ENCODE measurements at regions not wholly inside any gene's neighbourhood (a gene's known extent, or its start where the extent isn't known, plus 50 kb on each side); places are given as distances from the start of the nearest gene placed in this dataset.

GRCh38 chr19:31534231-31534630 lies 185.0 kb upstream of the TSHZ3 start:
- no peak for TF ChIP-seq CTCF (IDR thresholded peaks at IDR 0.05)
- no peak for TF ChIP-seq ZFX (IDR thresholded peaks at IDR 0.05; ENCODE audit: borderline replicate concordance)
